NCI-H2227 (cell line): ENCODE measurements at regions not wholly inside any gene's neighbourhood (a gene's known extent, or its start where the extent isn't known, plus 50 kb on each side); places are given as distances from the start of the nearest gene placed in this dataset.
"Not testable (repeated sequence)": the region's sequence is repeated elsewhere in the genome, so short reads cannot be mapped to it uniquely, and the experiment has no call there.

ENCODE experiments used
- DNase-seq: peaks from one replicate; lab custom pipeline; 2025; ENCODE audit not compliant: unreplicated experiment; lab: John Stamatoyannopoulos, UW

- DNase-seq: no peak
These were observed 203.1 kb downstream of the FBXO8 start for GRCh38 chr4:174080361-174080760.

GRCh38 chr4:174071595-174071994 is 211.9 kb downstream of the FBXO8 start:
- DNase-seq: no peak

GRCh38 chr4:174069848-174070330 is 213.6 kb downstream of the FBXO8 start:
- DNase-seq: no peak

GRCh38 chr4:174066611-174067205 is 216.8 kb downstream of the FBXO8 start:
- no peak for DNase-seq

GRCh38 chr4:174062831-174063230 is 220.6 kb downstream of the FBXO8 start:
- no peak for DNase-seq

GRCh38 chr4:174061026-174061425 is 222.4 kb downstream of the FBXO8 start:
- DNase-seq: no peak

GRCh38 chr4:174058846-174059245 is 224.6 kb downstream of the FBXO8 start:
- DNase-seq: no peak

- DNase-seq: no peak
These were observed 226.5 kb downstream of the FBXO8 start for GRCh38 chr4:174056959-174057358.

GRCh38 chr4:174055344-174055743 is 228.1 kb downstream of the FBXO8 start:
- DNase-seq: no peak

- DNase-seq: no peak
These were observed 229.6 kb downstream of the FBXO8 start for GRCh38 chr4:174053895-174054294.

- DNase-seq: no peak
These were observed 236.1 kb downstream of the FBXO8 start for GRCh38 chr4:174047363-174047762.

GRCh38 chr4:174045829-174046228 is 237.6 kb downstream of the FBXO8 start:
- not testable (repeated sequence) for DNase-seq

GRCh38 chr4:174045381-174045780 is 238.1 kb downstream of the FBXO8 start:
- no peak for DNase-seq

GRCh38 chr4:174041555-174042105 is 241.8 kb downstream of the FBXO8 start:
- DNase-seq: peak; percentile 8

- no peak for DNase-seq
These were observed 243.2 kb downstream of the FBXO8 start for GRCh38 chr4:174040287-174040686.

- no peak for DNase-seq
These were observed 245.0 kb downstream of the FBXO8 start for GRCh38 chr4:174038481-174038880.

- no peak for DNase-seq
These were observed 245.8 kb downstream of the FBXO8 start for GRCh38 chr4:174037631-174038030.

- DNase-seq: no peak
These were observed 246.4 kb downstream of the FBXO8 start for GRCh38 chr4:174037049-174037448.

GRCh38 chr4:174036576-174036975 is 246.9 kb downstream of the FBXO8 start:
- no peak for DNase-seq

GRCh38 chr4:174036111-174036510 is 247.4 kb downstream of the FBXO8 start:
- no peak for DNase-seq

GRCh38 chr4:174023641-174024040 is 259.8 kb downstream of the FBXO8 start:
- DNase-seq: no peak

- no peak for DNase-seq
These were observed 265.2 kb downstream of the FBXO8 start for GRCh38 chr4:174018236-174018635.

- DNase-seq: no peak
These were observed 267.2 kb downstream of the FBXO8 start for GRCh38 chr4:174016251-174016650.
